ENCODE measurements at regions not wholly inside any gene's neighbourhood (a gene's known extent, or its start where the extent isn't known, plus 50 kb on each side); places are given as distances from the start of the nearest gene placed in this dataset.
"Not testable (repeated sequence)": the region's sequence is repeated elsewhere in the genome, so short reads cannot be mapped to it uniquely, and the experiment has no call there.

DNA sequence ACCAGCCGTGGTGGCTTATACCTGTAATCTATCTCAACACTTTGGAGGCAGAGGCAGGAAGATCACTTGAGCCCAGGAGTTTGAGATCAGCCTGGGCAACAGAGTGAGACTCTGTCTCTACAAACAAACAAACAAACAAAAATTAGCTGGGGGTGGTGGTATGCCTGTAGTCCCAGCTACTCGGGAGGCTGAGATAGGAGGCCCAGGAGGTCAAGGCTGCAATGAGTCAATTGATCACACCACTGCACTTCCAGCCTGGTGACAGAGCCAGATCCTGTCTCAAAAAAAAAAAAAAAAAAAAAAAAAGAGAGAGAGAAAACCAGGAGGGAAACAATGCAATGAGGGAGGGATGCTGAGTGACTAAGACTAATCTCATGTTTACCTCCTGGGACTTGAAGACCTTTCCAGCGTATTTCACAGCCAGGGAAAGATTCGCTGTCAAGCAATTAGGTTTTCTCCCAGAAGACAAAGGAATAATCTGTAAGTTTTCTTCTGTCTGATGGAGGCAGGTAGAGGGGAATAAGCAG lies 51.1 kb upstream of the MIER3 start:
- no peak for DNase-seq

DNA sequence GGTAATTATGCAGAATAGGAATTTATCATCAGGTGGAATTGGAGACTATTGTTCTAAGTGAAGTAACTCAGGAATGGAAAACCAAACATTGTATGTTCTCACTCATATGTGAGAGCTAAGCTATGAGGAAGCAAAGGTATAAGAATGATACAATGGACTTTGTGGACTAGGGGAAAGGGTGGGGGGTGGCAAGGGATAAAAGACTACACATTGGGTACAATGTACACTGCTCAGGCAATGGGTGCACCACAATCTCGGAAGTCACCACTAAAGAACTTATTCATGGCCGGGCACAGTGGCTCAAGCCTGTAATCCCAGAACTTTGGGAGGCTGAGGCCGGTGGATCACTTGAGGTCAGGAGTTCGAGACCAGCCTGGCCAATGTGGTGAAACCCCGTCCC lies 51.6 kb upstream of the MIER3 start:
- DNase-seq: not testable (repeated sequence)

- DNase-seq: no peak
These were observed 52.9 kb upstream of the MIER3 start for GRCh38 chr5:57004800-57005199.

- no peak for DNase-seq
These were observed 55.4 kb upstream of the MIER3 start for GRCh38 chr5:57007344-57007743.

GRCh38 chr5:57009811-57010210 lies 57.9 kb upstream of the MIER3 start:
- no peak for DNase-seq

- no peak for DNase-seq
These were observed 58.9 kb upstream of the MIER3 start for GRCh38 chr5:57010786-57011185.

GRCh38 chr5:57012511-57012910 lies 60.6 kb upstream of the MIER3 start:
- DNase-seq: no peak

DNA sequence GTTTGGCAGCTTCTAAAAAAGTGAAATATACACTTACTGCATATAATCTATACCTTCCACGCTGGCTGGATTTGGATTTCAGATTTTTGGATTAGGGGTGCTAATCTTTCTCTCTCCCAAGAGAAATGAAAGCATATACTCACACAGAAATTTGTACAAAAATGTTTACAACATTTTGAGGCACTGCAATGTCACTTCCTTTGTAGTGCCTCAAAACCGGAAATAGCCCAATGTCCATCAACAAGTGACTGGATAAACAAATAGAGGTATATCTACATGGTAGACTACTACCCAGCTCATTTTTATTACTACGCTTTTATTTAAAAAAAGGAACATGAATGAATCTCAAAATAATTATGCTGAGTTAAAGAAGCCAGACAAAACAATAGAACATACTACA lies 74.0 kb upstream of the MIER3 start:
- no peak for DNase-seq

DNA sequence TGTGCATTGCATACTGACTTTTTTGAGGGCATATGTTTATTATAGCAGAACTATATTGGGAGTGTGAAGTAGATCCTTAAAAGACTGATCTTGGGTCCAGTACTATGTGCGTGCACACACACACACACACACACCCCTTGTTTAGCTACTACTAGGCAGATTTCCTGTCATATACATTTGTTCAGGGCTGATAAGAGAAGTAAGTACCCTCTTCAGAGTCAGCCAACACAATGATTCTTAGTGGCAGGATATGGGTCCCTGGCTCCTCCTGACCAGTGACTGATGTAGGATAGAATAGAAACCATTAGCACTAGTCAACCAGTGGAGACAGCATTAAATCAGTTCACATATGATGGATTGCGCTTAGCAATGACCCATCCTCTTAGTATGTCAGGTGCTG lies 76.2 kb upstream of the MIER3 start:
- no peak for DNase-seq

GRCh38 chr5:57032151-57032551 lies 80.2 kb upstream of the MIER3 start:
- DNase-seq: no peak

DNA sequence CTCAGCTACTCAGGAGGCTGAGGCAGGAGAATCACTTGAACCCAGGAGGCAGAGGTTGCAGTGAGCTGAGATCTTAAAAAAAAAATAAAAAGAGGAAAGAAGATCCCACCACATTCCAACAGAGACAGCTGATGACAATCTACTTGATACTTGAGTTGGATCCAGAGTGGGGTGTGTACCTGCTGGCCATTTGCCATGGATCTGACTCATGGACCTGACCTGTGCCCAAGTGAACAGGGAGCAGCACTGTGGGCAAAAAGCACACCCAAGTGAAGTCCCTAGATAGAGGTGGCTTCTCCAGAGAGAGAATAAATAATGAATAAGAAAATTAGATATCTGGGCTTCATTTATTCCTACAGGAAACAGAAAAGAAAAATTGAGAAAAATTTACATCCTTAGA lies 81.2 kb upstream of the MIER3 start:
- no peak for DNase-seq

GRCh38 chr5:57033503-57033902 lies 81.6 kb upstream of the MIER3 start:
- no peak for DNase-seq

DNA sequence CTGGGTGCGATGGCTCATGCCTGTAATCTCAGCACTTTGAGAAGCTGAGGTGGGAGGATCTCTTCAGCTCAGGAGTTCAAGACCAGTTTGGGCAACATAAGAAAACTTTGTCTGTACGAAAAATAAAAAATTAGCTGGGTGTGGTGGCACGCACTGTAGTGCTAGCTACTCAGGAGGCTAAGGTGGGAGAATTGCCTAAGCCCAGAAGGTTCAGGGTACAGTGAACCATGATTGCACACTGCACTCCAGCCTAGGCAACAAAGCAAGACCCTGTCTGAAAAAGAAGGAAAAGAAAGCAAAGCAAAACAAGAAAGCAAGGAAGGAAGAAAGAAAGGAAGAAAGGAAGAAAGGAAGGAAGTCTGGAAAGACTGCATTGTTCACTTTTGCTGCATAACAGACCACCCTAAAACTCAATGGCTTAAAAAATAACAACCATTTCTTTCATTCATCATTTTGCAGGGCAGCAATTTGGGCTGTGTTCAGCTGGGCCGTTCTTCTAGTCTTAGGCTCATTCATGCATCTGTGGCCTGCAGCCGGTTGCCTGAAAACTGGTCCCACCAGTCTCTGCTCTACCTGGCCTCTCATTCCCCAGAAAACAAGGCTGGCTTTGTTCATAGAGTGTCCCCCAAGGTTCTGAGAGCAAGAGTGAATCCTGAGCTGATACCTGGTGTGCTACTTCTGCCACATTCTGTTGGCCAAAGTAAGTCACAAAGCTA lies 82.4 kb upstream of the MIER3 start:
- no peak for DNase-seq

- no peak for DNase-seq
These were observed 84.0 kb upstream of the MIER3 start for GRCh38 chr5:57035955-57036354.

- no peak for DNase-seq
These were observed 84.8 kb upstream of the MIER3 start for GRCh38 chr5:57036761-57037160.

GRCh38 chr5:57037355-57037754 lies 85.4 kb upstream of the MIER3 start:
- DNase-seq: no peak

- DNase-seq: no peak
These were observed 89.6 kb upstream of the MIER3 start for GRCh38 chr5:57041570-57041969.

DNA sequence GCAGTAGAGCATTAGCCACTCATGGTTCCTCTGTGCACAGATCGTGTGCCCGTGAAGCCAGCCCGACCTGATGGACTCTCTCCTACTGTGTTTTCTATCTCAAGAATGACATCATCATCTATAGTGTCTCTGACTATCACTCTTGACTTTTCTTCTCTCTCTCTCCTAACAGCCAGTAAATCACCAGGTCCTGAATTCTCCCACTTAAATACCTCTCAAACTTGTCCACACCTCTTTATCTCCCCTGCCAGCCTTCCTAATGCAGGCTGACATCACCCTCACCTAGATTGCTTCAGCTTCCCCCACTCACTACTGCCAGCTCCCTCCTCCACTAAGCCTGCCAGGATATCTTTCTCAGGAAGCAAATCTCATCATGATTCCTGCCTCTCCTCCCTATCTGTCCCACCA lies 90.6 kb upstream of the MIER3 start:
- no peak for DNase-seq

DNA sequence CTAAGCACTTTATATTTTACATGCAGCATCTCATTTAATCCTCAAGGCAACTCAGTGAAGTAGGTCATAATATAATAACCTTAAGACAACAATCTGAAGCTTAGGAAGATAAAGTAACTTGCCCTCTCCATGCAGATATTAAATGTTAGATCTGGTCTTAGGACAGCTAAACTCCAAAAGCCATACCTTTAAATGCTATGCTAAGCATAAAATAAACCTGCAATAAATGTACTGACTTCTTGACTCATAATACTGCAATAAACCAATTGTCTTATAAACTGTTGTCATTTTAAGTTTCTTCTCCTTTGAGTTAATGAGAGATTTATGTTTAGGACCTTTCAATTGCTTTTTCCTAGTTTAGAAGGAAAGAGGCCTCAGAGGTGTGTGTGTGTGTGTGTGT lies 102.2 kb upstream of the MIER3 start:
- DNase-seq: no peak

DNA sequence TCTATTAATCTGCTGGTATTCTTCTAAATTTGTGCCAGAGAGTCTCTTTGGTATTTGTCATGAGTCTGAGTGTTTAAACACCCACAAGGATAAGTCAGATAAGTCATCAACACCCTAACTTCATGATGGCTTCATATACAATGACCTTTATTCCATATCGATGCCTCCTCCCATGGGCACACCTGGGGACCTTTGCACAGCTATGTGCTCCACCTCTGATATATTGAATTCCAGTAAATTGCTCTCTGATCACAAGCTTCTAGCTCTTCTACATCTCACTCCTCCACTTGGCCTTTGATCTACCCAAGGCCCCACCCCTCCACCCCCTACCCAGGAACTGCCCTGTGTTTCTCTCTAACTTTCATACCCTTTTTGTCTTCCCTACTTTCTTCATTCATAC lies 102.7 kb upstream of the MIER3 start:
- DNase-seq: no peak

DNA sequence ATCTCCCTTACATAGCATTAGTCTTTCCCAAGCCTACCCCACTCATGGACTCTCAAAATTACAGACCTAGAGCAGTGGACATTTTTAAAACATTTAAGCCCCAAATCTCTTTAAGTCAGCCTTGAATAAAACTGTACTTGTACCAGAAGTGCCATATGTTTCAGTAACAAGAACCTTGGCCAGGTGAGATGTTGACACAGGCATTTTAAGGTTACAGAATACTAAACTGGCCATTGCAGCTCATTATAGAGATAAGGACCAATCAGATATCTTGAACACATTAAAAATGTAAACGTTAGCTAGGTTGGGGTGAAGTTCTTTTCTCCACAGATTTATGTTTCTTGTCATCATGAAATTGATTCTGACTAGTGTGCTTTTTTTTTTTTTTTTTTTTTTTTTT lies 103.8 kb upstream of the MIER3 start:
- no peak for DNase-seq

- no peak for DNase-seq
These were observed 110.1 kb upstream of the GPBP1 start for GRCh38 chr5:57063773-57064172.

- no peak for DNase-seq
These were observed 106.8 kb upstream of the GPBP1 start for GRCh38 chr5:57066924-57067596.

DNA sequence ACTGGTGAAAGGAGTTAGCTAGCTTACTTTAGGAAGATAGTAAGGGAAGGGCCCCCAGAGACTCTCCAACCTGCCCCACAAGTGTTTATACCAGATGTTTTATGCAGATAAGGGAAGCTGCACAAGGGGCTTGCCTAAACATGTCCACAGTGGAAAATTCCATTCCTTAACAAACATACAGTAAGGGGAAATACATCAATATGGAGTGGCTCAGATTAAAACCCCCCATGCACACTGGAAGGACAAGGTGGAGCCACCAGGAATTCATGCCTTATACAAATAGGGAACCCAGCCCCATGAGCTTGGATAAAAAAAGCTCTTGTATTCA lies 106.3 kb upstream of the GPBP1 start:
- DNase-seq: no peak
